ENCODE measurements at regions not wholly inside any gene's neighbourhood (a gene's known extent, or its start where the extent isn't known, plus 50 kb on each side); places are given as distances from the start of the nearest gene placed in this dataset.

- DNase-seq, result no peak
- no peaks in the 10 kb centered on the region for H3K36me3 Mint-ChIP-seq (ENCODE audit: low read depth)
- no peak for TF ChIP-seq CTCF (IDR thresholded peaks at IDR 0.05)
- no peak overlapping the region for H3K4me3 Mint-ChIP-seq
- peaks cover 3% of the 10 kb centered on the region; the same call in 1 of the 2 replicates for H3K27me3 Mint-ChIP-seq (ENCODE audit: insufficient read depth)
- H3K27ac Mint-ChIP-seq, result no peak overlapping the region
- no peaks in the 10 kb centered on the region for H3K9me3 Mint-ChIP-seq
- H3K4me1 Mint-ChIP-seq (ENCODE audit: low read depth), result no peaks in the 10 kb centered on the region; the same call in 1 of the 2 replicates
These were observed 103.7 kb upstream of the EEA1 start for GRCh38 chr12:93032758-93033157.

DNA sequence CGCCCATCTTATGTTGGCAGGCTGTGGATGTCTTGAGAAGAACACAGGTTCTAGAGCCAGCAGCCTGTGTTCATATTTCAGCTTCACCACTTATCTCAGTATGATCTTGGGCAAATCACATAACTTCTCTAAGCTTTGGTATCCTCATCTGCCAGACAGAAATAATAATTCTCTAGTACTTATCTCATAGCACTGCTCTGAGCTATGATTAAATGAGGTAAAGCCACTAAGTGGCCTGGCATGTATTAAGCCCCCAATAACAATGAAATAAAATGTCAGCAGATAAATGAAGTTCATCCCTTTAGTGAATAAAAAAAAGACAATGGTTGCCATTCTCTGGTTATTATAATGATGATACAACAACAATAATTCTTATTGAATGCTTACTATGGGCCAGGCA, 104.9 kb upstream of the EEA1 start:
- DNase-seq, result no peak
- H3K4me1 Mint-ChIP-seq (ENCODE audit: low read depth), result no peaks in the 10 kb centered on the region; the same call in 1 of the 2 replicates
- H3K36me3 Mint-ChIP-seq (ENCODE audit: low read depth), result no peaks in the 10 kb centered on the region
- peaks cover 3% of the 10 kb centered on the region; the same call in 1 of the 2 replicates for H3K27me3 Mint-ChIP-seq (ENCODE audit: insufficient read depth)
- no peak for TF ChIP-seq CTCF (IDR thresholded peaks at IDR 0.05)
- H3K27ac Mint-ChIP-seq, result no peak overlapping the region
- H3K9me3 Mint-ChIP-seq, result no peaks in the 10 kb centered on the region
- H3K4me3 Mint-ChIP-seq, result no peak overlapping the region

- no peak overlapping the region for H3K27ac Mint-ChIP-seq
- DNase-seq, result no peak
These were observed 110.0 kb upstream of the EEA1 start for GRCh38 chr12:93039062-93039461.

DNA sequence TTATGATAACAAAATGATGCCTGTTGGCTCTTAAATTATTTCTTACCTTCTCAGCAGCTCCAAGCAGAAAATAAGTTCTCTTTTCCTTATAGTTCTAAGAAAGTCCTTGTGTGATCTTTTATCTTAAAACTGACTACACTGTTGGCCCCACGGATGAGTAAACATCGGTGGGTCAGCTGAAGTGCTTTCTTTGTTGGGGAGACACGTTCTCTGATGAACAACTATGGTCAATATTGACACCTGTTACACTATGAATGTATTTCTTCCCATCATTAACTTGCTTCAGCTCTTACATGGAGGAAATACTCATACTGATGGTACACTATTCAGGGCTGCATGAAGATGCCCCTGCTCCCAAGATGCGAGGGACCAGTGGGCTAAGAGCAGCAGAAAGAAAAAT, 110.8 kb upstream of the EEA1 start:
- no peak overlapping the region for H3K27ac Mint-ChIP-seq
- H3K9me3 Mint-ChIP-seq, result no peaks in the 10 kb centered on the region
- peaks cover 1% of the 10 kb centered on the region; the same call in 1 of the 2 replicates for H3K27me3 Mint-ChIP-seq (ENCODE audit: insufficient read depth)
- no peak for DNase-seq
- no peaks in the 10 kb centered on the region for H3K36me3 Mint-ChIP-seq (ENCODE audit: low read depth)
- TF ChIP-seq CTCF (IDR thresholded peaks at IDR 0.05), result no peak
- H3K4me3 Mint-ChIP-seq, result no peak overlapping the region
- H3K4me1 Mint-ChIP-seq (ENCODE audit: low read depth), result no peaks in the 10 kb centered on the region

More at GRCh38 chr12:93039062-93039461, 110.0 kb upstream of the EEA1 start:
- H3K4me1 Mint-ChIP-seq (ENCODE audit: low read depth), result no peaks in the 10 kb centered on the region
- no peak for TF ChIP-seq CTCF (IDR thresholded peaks at IDR 0.05)
- no peaks in the 10 kb centered on the region for H3K36me3 Mint-ChIP-seq (ENCODE audit: low read depth)
- no peak overlapping the region for H3K4me3 Mint-ChIP-seq
- peaks cover 1% of the 10 kb centered on the region; the same call in 1 of the 2 replicates for H3K27me3 Mint-ChIP-seq (ENCODE audit: insufficient read depth)
- no peaks in the 10 kb centered on the region for H3K9me3 Mint-ChIP-seq

- no peaks in the 10 kb centered on the region for H3K4me1 Mint-ChIP-seq (ENCODE audit: low read depth)
These were observed 111.3 kb upstream of the EEA1 start for GRCh38 chr12:93040367-93040766.

More at GRCh38 chr12:93040367-93040766, 111.3 kb upstream of the EEA1 start:
- no peak overlapping the region for H3K4me3 Mint-ChIP-seq
- H3K9me3 Mint-ChIP-seq, result no peaks in the 10 kb centered on the region
- no peak overlapping the region for H3K27ac Mint-ChIP-seq
- peaks cover 1% of the 10 kb centered on the region; the same call in 1 of the 2 replicates for H3K27me3 Mint-ChIP-seq (ENCODE audit: insufficient read depth)
- no peak for DNase-seq
- no peaks in the 10 kb centered on the region for H3K36me3 Mint-ChIP-seq (ENCODE audit: low read depth)
- no peak for TF ChIP-seq CTCF (IDR thresholded peaks at IDR 0.05)
